ENCODE measurements at regions not wholly inside any gene's neighbourhood (a gene's known extent, or its start where the extent isn't known, plus 50 kb on each side); places are given as distances from the start of the nearest gene placed in this dataset.

DNA sequence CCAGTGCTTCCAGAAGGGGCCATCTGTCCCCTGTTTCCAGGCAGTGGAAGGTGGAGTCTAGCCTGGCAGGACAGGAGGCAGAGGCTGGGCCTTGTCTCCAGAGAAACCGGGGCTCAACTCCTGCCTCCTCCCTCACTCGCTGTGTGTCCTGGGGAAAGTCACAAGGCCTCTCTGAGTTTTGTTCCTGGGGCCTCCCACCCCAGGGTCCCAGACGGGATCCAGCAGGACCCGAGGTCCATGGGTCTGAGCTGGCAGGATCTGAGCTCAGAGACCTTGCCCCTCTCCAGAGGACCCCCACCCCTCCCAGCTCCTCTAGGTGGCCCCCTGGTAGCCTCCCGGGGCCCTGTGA is 72.2 kb upstream of the TAF1B start:
- H3K4me3 ChIP-seq (ENCODE audit: low read length, poor library complexity, severe bottlenecking), result no peak overlapping the region
- TF ChIP-seq EZH2phosphoT487 (IDR thresholded peaks at IDR 0.05; ENCODE audit: borderline replicate concordance), result no peak
- H3K9me3 ChIP-seq (ENCODE audit: insufficient read depth, low read depth, low read length), result no peaks in the 10 kb centered on the region
- H3K9me2 ChIP-seq (replicated peaks; ENCODE audit: low read depth, low read length), result no peaks in the 10 kb centered on the region
- H3K36me3 ChIP-seq (ENCODE audit: insufficient read depth, low read length), result no peaks in the 10 kb centered on the region
- H3K4me1 ChIP-seq (ENCODE audit: insufficient read depth, low read length, poor library complexity, severe bottlenecking), result peaks cover 4% of the 10 kb centered on the region
- H4K20me1 ChIP-seq (ENCODE audit: insufficient read depth, low read length, poor library complexity, severe bottlenecking), result no peaks in the 10 kb centered on the region
- no peak overlapping the region for H3K4me2 ChIP-seq (ENCODE audit: low read depth, low read length, poor library complexity, severe bottlenecking)
- H3K79me2 ChIP-seq (ENCODE audit: insufficient read depth, low read length), result no peaks in the 10 kb centered on the region
- H3K9ac ChIP-seq (ENCODE audit: low read depth, low read length, poor library complexity, severe bottlenecking), result no peak overlapping the region
- no peaks in the 10 kb centered on the region for H3K27me3 ChIP-seq (ENCODE audit: insufficient read depth, low read length, poor library complexity, severe bottlenecking)
- no peaks in the 10 kb centered on the region for H3F3A ChIP-seq (ENCODE audit: low read depth)
- no peak overlapping the region for H2AFZ ChIP-seq (ENCODE audit: low read length)

DNA sequence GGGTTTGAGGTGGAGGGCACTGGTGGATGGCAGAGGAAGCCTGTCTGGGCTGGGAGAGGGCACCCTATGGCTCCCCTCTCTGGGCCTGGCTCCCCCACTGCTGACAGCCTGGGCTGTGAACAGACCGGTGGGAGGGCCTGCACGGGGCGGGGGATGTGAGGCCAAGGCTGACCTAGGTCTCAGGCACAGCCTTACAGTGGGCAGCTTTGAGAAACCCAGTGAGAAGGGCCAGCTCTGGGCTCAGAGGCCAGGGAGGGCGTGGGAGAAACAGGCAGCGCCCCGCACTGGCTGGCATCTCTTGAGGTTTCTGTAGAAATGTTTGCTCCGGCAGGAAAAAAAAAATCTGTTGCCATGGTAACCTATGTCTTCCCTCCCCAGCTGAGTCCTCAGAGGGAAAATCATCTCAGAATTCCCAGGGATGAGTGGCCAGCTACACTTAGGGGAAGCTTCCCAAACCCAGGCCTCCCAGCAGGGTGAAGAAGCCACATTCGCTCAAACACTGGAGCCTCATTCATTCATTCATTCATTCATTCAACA is 71.7 kb upstream of the TAF1B start:
- no peaks in the 10 kb centered on the region for H4K20me1 ChIP-seq (ENCODE audit: insufficient read depth, low read length, poor library complexity, severe bottlenecking)
- TF ChIP-seq, protein P1, sequence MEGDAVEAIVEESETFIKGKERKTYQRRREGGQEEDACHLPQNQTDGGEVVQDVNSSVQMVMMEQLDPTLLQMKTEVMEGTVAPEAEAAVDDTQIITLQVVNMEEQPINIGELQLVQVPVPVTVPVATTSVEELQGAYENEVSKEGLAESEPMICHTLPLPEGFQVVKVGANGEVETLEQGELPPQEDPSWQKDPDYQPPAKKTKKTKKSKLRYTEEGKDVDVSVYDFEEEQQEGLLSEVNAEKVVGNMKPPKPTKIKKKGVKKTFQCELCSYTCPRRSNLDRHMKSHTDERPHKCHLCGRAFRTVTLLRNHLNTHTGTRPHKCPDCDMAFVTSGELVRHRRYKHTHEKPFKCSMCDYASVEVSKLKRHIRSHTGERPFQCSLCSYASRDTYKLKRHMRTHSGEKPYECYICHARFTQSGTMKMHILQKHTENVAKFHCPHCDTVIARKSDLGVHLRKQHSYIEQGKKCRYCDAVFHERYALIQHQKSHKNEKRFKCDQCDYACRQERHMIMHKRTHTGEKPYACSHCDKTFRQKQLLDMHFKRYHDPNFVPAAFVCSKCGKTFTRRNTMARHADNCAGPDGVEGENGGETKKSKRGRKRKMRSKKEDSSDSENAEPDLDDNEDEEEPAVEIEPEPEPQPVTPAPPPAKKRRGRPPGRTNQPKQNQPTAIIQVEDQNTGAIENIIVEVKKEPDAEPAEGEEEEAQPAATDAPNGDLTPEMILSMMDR (conservative IDR thresholded peaks at IDR 0.05; ENCODE audit: low read length), result no peak
- TF ChIP-seq EZH2phosphoT487 (IDR thresholded peaks at IDR 0.05; ENCODE audit: borderline replicate concordance), result no peak
- H3K9me2 ChIP-seq (replicated peaks; ENCODE audit: low read depth, low read length), result no peaks in the 10 kb centered on the region
- no peaks in the 10 kb centered on the region for H3F3A ChIP-seq (ENCODE audit: low read depth)
- H2AFZ ChIP-seq (ENCODE audit: low read length), result no peak overlapping the region
- H3K36me3 ChIP-seq (ENCODE audit: insufficient read depth, low read length), result no peaks in the 10 kb centered on the region
- H3K4me3 ChIP-seq (ENCODE audit: low read length, poor library complexity, severe bottlenecking), result no peak overlapping the region
- H3K9ac ChIP-seq (ENCODE audit: low read depth, low read length, poor library complexity, severe bottlenecking), result no peak overlapping the region
- H3K4me2 ChIP-seq (ENCODE audit: low read depth, low read length, poor library complexity, severe bottlenecking), result no peak overlapping the region
- no peaks in the 10 kb centered on the region for H3K79me2 ChIP-seq (ENCODE audit: insufficient read depth, low read length)
- H3K9me3 ChIP-seq (ENCODE audit: insufficient read depth, low read depth, low read length), result no peaks in the 10 kb centered on the region
- H3K27me3 ChIP-seq (ENCODE audit: insufficient read depth, low read length, poor library complexity, severe bottlenecking), result no peaks in the 10 kb centered on the region
- no peaks in the 10 kb centered on the region for H3K4me1 ChIP-seq (ENCODE audit: insufficient read depth, low read length, poor library complexity, severe bottlenecking)

DNA sequence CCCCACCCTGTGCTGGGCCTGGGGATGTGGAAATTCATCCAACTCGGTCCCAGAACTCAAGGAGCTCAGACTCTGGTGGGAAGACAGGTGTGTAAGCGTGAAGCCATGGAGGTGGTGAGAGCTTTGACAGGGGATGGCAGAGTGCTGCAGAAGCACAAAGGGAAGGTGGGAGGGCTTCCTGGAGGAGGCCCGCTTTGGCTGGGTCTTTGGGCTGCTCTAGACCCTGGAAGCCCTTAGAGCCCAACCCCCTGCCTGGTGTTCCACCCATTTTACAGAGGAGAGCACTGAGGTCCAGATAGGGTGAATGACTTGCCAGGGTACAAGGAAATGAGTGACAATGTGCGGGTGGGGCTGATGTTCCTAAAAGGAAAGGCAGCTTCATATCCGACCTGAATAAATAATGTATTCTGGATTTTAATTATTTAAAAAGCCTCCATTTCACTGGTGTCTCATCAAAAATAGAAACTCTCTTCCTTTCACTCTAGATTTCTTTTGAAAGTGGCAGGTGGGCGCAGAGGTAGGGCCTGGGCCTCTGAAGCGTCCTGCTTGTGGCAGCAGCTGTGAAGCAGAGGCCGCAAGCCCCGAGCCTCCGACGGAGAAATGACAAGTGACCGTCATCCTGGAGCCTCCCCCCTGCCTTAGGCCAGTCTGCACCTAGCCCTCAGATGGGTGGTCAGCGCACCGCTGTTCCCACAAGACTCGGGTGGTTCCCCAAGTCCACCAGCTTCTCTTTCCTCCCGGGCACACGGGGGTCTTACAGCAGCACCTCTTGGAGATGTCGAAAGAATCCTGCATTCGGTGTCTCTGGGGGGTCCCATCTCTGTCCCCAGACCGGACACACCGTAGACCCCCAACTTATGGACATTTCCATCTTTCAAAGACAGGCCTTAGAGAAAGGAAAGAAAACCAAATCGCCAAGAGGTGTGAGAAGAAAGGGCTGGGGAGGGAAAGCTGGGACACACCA is 71.0 kb upstream of the TAF1B start:
- no peaks in the 10 kb centered on the region for H3K9me3 ChIP-seq (ENCODE audit: insufficient read depth, low read depth, low read length)
- no peaks in the 10 kb centered on the region for H3K79me2 ChIP-seq (ENCODE audit: insufficient read depth, low read length)
- no peaks in the 10 kb centered on the region for H4K20me1 ChIP-seq (ENCODE audit: insufficient read depth, low read length, poor library complexity, severe bottlenecking)
- TF ChIP-seq, protein P1 (conservative IDR thresholded peaks at IDR 0.05; ENCODE audit: low read length), result no peak
- TF ChIP-seq EZH2phosphoT487 (IDR thresholded peaks at IDR 0.05; ENCODE audit: borderline replicate concordance), result no peak
- H3K27me3 ChIP-seq (ENCODE audit: insufficient read depth, low read length, poor library complexity, severe bottlenecking), result no peaks in the 10 kb centered on the region
- no peak overlapping the region for H2AFZ ChIP-seq (ENCODE audit: low read length)
- no peak overlapping the region for H3K4me3 ChIP-seq (ENCODE audit: low read length, poor library complexity, severe bottlenecking)
- no peaks in the 10 kb centered on the region for H3K9me2 ChIP-seq (replicated peaks; ENCODE audit: low read depth, low read length)
- H3K9ac ChIP-seq (ENCODE audit: low read depth, low read length, poor library complexity, severe bottlenecking), result no peak overlapping the region
- H3K36me3 ChIP-seq (ENCODE audit: insufficient read depth, low read length), result no peaks in the 10 kb centered on the region
- H3K4me2 ChIP-seq (ENCODE audit: low read depth, low read length, poor library complexity, severe bottlenecking), result no peak overlapping the region
- H3K4me1 ChIP-seq (ENCODE audit: insufficient read depth, low read length, poor library complexity, severe bottlenecking), result no peaks in the 10 kb centered on the region
- no peaks in the 10 kb centered on the region for H3F3A ChIP-seq (ENCODE audit: low read depth)
